ENCODE measurements at regions not wholly inside any gene's neighbourhood (a gene's known extent, or its start where the extent isn't known, plus 50 kb on each side); places are given as distances from the start of the nearest gene placed in this dataset.

- no peak for TF ChIP-seq POLR2AphosphoS5 (IDR thresholded peaks at IDR 0.05; ENCODE audit: borderline replicate concordance, low read depth, low read length)
- no peak for TF ChIP-seq EZH2 (IDR thresholded peaks at IDR 0.05)
- TF ChIP-seq FOXP2 (optimal IDR thresholded peaks at IDR 0.05; ENCODE audit: control extremely low read depth, extremely low read length, insufficient read depth), result no peak
Observed at GRCh38 chr9:90055226-90055625, 450.4 kb downstream of the GADD45G start.
